HCT116 (cell line): ENCODE measurements at regions not wholly inside any gene's neighbourhood (a gene's known extent, or its start where the extent isn't known, plus 50 kb on each side); places are given as distances from the start of the nearest gene placed in this dataset.

Experiments used
- ATAC-seq: fragments of 200-7000 bp; cut with Tn5 transposase; 2 replicates; pipeline ENCODE4 v1.9.1; 2020; ENCODE audit warnings: mild to moderate bottlenecking, moderate library complexity
- BruUV-seq: library from RNA; stranded (reverse); fragments of 400-500 nt; replicated peaks from 2 replicates; lab custom pipeline; 2021; lab: Mats Ljungman, UMichigan
- CTCF ChIA-PET: fragments of 300-600 bp; sonication (Branson Sonifier 250); formaldehyde crosslinking; loops from one replicate; lab custom pipeline; 2021; ENCODE audit warnings: antibody characterized with exemption; lab: Charles Lee
- POLR2A ChIA-PET: fragments of 300-600, 350-600 bp; sonication (Branson Sonifier 250); formaldehyde crosslinking; loops from one replicate; lab custom pipeline; 2021; ENCODE audit warnings: antibody characterized with exemption; lab: Charles Lee
- RAD21 ChIA-PET, 2 experiments: fragments of 300-600 bp; sonication (Branson Sonifier 250); formaldehyde crosslinking; loops; one replicate each; lab custom pipeline; 2023; ENCODE audit warnings: low total read pairs in 2 of 2; ENCODE audit not compliant: uncharacterized antibody in 2 of 2, unreplicated experiment in 2 of 2, low non-redundant PET in 1 of 2; lab: Charles Lee
- DNase-seq: peaks from one replicate; pipeline ENCODE4 v3.0.0-alpha.2; 2010; ENCODE audit warnings: low read depth, low spot score
- H2AFZ ChIP-seq: fragments of 200-600 bp; shearing (Covaris generic), sonication (generic); 2 replicates; pipeline ENCODE4 v1.6.1; 2017; ENCODE audit warnings: low read depth, mixed run types, mixed read lengths, antibody characterized with exemption, low read length; ENCODE audit not compliant: poor library complexity, severe bottlenecking
- H3K27ac ChIP-seq: 2 replicates; pipeline ENCODE4 v1.5.1; 2012; ENCODE audit warnings: low read depth, low read length
- H3K27me3 ChIP-seq: fragments of 200-600 bp; sonication (generic); 2 replicates; pipeline ENCODE4 v1.6.1; 2016; ENCODE audit warnings: mixed run types, low read length, mixed read lengths; ENCODE audit not compliant: insufficient read depth
- H3K36me3 ChIP-seq, 2 experiments: fragments of 200-500 bp in 1 of 2; fragments of 200-600 bp in 1 of 2; sonication (Bioruptor generic) in 1 of 2; sonication (generic) in 1 of 2; 2 replicates each; pipeline versions ENCODE4 v1.5.1 to v1.6.1; 2014 to 2016; ENCODE audit warnings: low read length in 2 of 2, inconsistent platforms in 1 of 2, mixed read lengths in 1 of 2, mixed run types in 1 of 2; ENCODE audit not compliant: insufficient read depth in 2 of 2, control insufficient read depth in 1 of 2
- H3K4me1 ChIP-seq, 2 experiments: fragments of 200-600 bp in 1 of 2; sonication (generic) in 1 of 2; 2 replicates each; pipeline versions ENCODE4 v1.5.1 to v1.6.1; 2012 to 2017; ENCODE audit warnings: low read length in 2 of 2, inconsistent platforms in 1 of 2, mild to moderate bottlenecking in 1 of 2, mixed read lengths in 1 of 2, mixed run types in 1 of 2, moderate library complexity in 1 of 2; ENCODE audit not compliant: insufficient read depth in 2 of 2, control insufficient read depth in 1 of 2
- H3K4me2 ChIP-seq: fragments of 200-600 bp; sonication (generic); 2 replicates; pipeline ENCODE4 v1.6.1; 2017; ENCODE audit warnings: mixed run types, low read length, mixed read lengths
- H3K4me3 ChIP-seq, 2 experiments: fragments of 200-600 bp in 1 of 2; sonication (generic) in 1 of 2; replicated peaks in 1 of 2; 2 replicates each; pipeline ENCODE4 v1.5.1; 2011 to 2016; ENCODE audit warnings: low read length in 2 of 2, control low read depth in 1 of 2, low read depth in 1 of 2, mild to moderate bottlenecking in 1 of 2, mixed read lengths in 1 of 2, mixed run types in 1 of 2
- H3K79me2 ChIP-seq: fragments of 200-600 bp; sonication (generic); 2 replicates; pipeline ENCODE4 v1.6.1; 2017; ENCODE audit warnings: mild to moderate bottlenecking, mixed run types, low read length, moderate library complexity, mixed read lengths; ENCODE audit not compliant: insufficient read depth
- H3K9ac ChIP-seq: fragments of 200-600 bp; sonication (generic); 2 replicates; pipeline ENCODE4 v1.6.1; 2016; ENCODE audit warnings: low read length, mixed read lengths
- H3K9me2 ChIP-seq: fragments of 200-600 bp; sonication (generic), shearing (Covaris generic); 2 replicates; pipeline ENCODE4 v1.6.1; 2017; ENCODE audit warnings: mixed run types, mild to moderate bottlenecking, moderate library complexity; ENCODE audit not compliant: insufficient read depth
- H3K9me3 ChIP-seq, 2 experiments: fragments of 200-500 bp in 1 of 2; fragments of 200-600 bp in 1 of 2; sonication (Bioruptor generic) in 1 of 2; sonication (generic) in 1 of 2; 2 replicates each; pipeline ENCODE4 v1.6.1; 2014 to 2017; ENCODE audit warnings: low read length in 2 of 2, mixed read lengths in 2 of 2, inconsistent platforms in 1 of 2, low read depth in 1 of 2, mild to moderate bottlenecking in 1 of 2, mixed run types in 1 of 2, moderate library complexity in 1 of 2; ENCODE audit not compliant: control insufficient read depth in 1 of 2, insufficient read depth in 1 of 2
- H4K20me1 ChIP-seq: fragments of 200-600 bp; sonication (generic), shearing (Covaris generic); 2 replicates; pipeline ENCODE4 v1.6.1; 2017; ENCODE audit warnings: mixed run types, mild to moderate bottlenecking, moderate library complexity; ENCODE audit not compliant: insufficient read depth
- CBX3 ChIP-seq: IDR thresholded peaks from 2 replicates; pipeline ENCODE4 v1.6.1; 2012; ENCODE audit warnings: low read depth
- ELF1 ChIP-seq: IDR thresholded peaks from 2 replicates; pipeline ENCODE4 v1.6.1; 2012; ENCODE audit warnings: low read depth, borderline replicate concordance
- JUND ChIP-seq: IDR thresholded peaks from 2 replicates; pipeline ENCODE4 v1.6.1; 2012
- SP1 ChIP-seq: IDR thresholded peaks from 2 replicates; pipeline ENCODE4 v1.6.1; 2012; ENCODE audit warnings: low read depth
- TCF7L2 ChIP-seq: IDR thresholded peaks from 2 replicates; pipeline ENCODE4 v1.7.0; 2011; ENCODE audit warnings: borderline replicate concordance, inconsistent platforms; ENCODE audit not compliant: insufficient read depth, insufficient read length; ENCODE audit errors: extremely low read depth
- intact Hi-C: fragments of 100-400 bp; cut with micrococcal nuclease; formaldehyde crosslinking; loops from 2 replicates; pipeline ENCODE4 v1.10.0; 2022
- TF ChIP-seq, protein P1 (sequence below): IDR thresholded peaks from 2 replicates; pipeline ENCODE4 v1.6.1; 2011; ENCODE audit warnings: mild to moderate bottlenecking, low read length, moderate library complexity; ENCODE audit not compliant: insufficient replicate concordance; ENCODE audit errors: extremely low read depth
- TF ChIP-seq, protein P2 (sequence below): IDR thresholded peaks from 2 replicates; pipeline ENCODE4 v1.6.1; 2012

DNA sequence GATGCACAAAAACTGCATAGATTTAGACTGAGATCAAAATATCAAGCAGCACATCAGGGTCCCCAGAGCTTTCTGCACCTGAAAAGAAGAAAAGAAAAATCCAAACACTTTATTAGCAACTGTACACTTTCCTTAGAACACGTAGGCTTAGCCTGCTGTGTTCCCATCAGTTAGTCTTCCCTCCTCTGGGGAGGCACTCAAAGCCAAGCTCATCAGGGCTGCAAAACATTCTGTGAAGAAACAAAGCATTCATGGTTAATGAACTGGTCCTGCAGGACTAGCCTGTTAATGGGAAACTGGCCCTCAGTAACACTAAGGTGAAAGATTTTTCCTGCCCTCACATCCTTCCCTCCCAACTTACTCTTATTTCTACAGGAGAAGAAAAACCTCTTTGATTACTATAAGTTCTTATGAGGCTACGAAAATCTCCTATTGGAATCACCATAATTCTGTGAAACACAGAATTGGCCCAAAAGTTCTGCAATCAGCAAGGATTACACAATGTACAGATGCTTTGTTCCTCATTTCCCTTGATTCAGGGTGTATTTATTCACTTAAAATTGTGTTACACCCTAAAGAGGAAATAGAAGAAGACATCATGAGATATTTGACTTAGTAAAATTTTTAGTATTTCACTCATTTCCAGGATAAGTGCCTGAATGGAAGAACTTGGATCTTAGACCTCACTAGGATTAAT lies 901.0 kb upstream of the MAP3K7 start:
- POLR2A ChIA-PET, result no interaction called here
- intact Hi-C loops, result no loop called here
- TF ChIP-seq, protein P1, sequence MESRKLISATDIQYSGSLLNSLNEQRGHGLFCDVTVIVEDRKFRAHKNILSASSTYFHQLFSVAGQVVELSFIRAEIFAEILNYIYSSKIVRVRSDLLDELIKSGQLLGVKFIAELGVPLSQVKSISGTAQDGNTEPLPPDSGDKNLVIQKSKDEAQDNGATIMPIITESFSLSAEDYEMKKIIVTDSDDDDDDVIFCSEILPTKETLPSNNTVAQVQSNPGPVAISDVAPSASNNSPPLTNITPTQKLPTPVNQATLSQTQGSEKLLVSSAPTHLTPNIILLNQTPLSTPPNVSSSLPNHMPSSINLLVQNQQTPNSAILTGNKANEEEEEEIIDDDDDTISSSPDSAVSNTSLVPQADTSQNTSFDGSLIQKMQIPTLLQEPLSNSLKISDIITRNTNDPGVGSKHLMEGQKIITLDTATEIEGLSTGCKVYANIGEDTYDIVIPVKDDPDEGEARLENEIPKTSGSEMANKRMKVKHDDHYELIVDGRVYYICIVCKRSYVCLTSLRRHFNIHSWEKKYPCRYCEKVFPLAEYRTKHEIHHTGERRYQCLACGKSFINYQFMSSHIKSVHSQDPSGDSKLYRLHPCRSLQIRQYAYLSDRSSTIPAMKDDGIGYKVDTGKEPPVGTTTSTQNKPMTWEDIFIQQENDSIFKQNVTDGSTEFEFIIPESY, result no peak
- no peak for TF ChIP-seq JUND
- TF ChIP-seq TCF7L2, result no peak
- TF ChIP-seq SP1, result no peak
- TF ChIP-seq, protein P2, sequence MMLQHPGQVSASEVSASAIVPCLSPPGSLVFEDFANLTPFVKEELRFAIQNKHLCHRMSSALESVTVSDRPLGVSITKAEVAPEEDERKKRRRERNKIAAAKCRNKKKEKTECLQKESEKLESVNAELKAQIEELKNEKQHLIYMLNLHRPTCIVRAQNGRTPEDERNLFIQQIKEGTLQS, result no peak
- no peak for TF ChIP-seq ELF1
- no peak for TF ChIP-seq CBX3
- TF ChIP-seq, all 23 proteins: peak for 0
- no peak overlapping the region for H3K4me3 ChIP-seq
- H3K9me2 ChIP-seq, result no peaks in the 10 kb centered on the region
- no peak for ATAC-seq
- H3K4me1 ChIP-seq, result no peaks in the 10 kb centered on the region
- H3K27me3 ChIP-seq, result no peaks in the 10 kb centered on the region
- H4K20me1 ChIP-seq, result no peaks in the 10 kb centered on the region
- no peak overlapping the region for H3K4me2 ChIP-seq
- H2AFZ ChIP-seq, result no peak overlapping the region
- H3K9me3 ChIP-seq, result peaks cover 0 to 12% of the 10 kb centered on the region in 2 experiments; a peak in 3 of 4 replicates
- ChIA-PET CTCF (no interaction called here), RAD21 (no interaction called here)
- DNase-seq, result no peak
- H3K27ac ChIP-seq, result no peak overlapping the region
- no peaks in the 10 kb centered on the region for H3K79me2 ChIP-seq
- BruUV-seq, result no TSS peak
- H3K9ac ChIP-seq, result no peak overlapping the region
- no peaks in the 10 kb centered on the region for H3K36me3 ChIP-seq
